ACC112 (cell line): ENCODE measurements at regions not wholly inside any gene's neighbourhood (a gene's known extent, or its start where the extent isn't known, plus 50 kb on each side); places are given as distances from the start of the nearest gene placed in this dataset.

Source experiments
- H2AFZ ChIP-seq: fragments of 200-600 bp; sonication (generic); one replicate; pipeline ENCODE4 v1.6.0; 2017; ENCODE audit warnings: antibody characterized with exemption, low read length; ENCODE audit not compliant: unreplicated experiment
- H3K27ac ChIP-seq: fragments of 200-600 bp; sonication (generic); 2 replicates; pipeline ENCODE4 v1.5.1; 2014; ENCODE audit warnings: low read depth, mild to moderate bottlenecking, antibody characterized with exemption, low read length, moderate library complexity
- H3K27me3 ChIP-seq: fragments of 200-600 bp; sonication (generic); 2 replicates; pipeline ENCODE4 v1.6.1; 2014; ENCODE audit warnings: mild to moderate bottlenecking, antibody characterized with exemption, low read length, moderate library complexity, mixed read lengths; ENCODE audit not compliant: insufficient read depth
- H3K36me3 ChIP-seq: fragments of 200-600 bp; sonication (generic); 2 replicates; pipeline ENCODE4 v1.6.1; 2016; ENCODE audit warnings: mild to moderate bottlenecking, antibody characterized with exemption, low read length, moderate library complexity, mixed read lengths; ENCODE audit not compliant: insufficient read depth
- H3K4me1 ChIP-seq: fragments of 200-600 bp; sonication (generic); one replicate; pipeline ENCODE4 v1.6.1; 2016; ENCODE audit warnings: low read length, mixed read lengths; ENCODE audit not compliant: insufficient read depth, unreplicated experiment, control insufficient read depth
- H3K4me3 ChIP-seq: fragments of 200-600 bp; sonication (generic); 2 replicates; pipeline ENCODE4 v1.5.1; 2014; ENCODE audit warnings: mild to moderate bottlenecking, low read depth, low read length
- H3K79me2 ChIP-seq: fragments of 200-600 bp; sonication (generic); one replicate; pipeline ENCODE4 v1.6.0; 2016; ENCODE audit warnings: low read length; ENCODE audit not compliant: control insufficient read depth, unreplicated experiment, insufficient read depth

DNA sequence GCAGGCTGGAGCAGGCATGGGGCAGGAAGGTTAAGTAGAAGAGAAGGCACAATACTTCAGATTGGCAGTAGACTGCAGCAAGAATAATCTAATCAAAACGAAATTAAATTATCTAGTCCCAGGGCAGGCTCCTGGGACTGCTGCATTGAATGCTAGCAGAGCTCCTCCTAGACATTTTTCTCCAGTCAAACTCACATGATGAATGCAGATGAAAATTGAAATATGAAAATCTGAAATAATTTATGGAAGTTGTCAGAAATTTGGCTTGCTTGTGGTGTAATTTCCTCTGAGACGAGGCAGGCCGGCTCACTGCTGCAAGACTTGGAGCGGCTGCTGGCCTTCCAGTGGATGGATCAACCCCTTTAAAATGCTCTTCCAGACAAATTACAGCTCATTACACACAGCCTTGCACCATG is 78.0 kb upstream of the TMEM33 start:
- Histone ChIP-seq H3K36me3 (no peaks in the 10 kb centered on the region), H2AFZ (no peak overlapping the region), H3K27ac (no peak overlapping the region), H3K79me2 (no peaks in the 10 kb centered on the region), H3K4me3 (no peak overlapping the region), H3K27me3 (peaks cover 89% of the 10 kb centered on the region), H3K4me1 (no peaks in the 10 kb centered on the region)

- H2AFZ ChIP-seq = no peak overlapping the region
- H3K4me1 ChIP-seq = no peaks in the 10 kb centered on the region
- no peaks in the 10 kb centered on the region for H3K79me2 ChIP-seq
- no peak overlapping the region for H3K27ac ChIP-seq
- no peaks in the 10 kb centered on the region for H3K36me3 ChIP-seq
- peaks cover 89% of the 10 kb centered on the region for H3K27me3 ChIP-seq
- no peak overlapping the region for H3K4me3 ChIP-seq
Measured at GRCh38 chr4:41856797-41857196, 78.4 kb upstream of the TMEM33 start.

GRCh38 chr4:41853973-41854372 is 81.3 kb upstream of the TMEM33 start:
- Histone ChIP-seq H3K4me3 (no peak overlapping the region), H3K36me3 (no peaks in the 10 kb centered on the region), H3K4me1 (no peaks in the 10 kb centered on the region), H3K79me2 (no peaks in the 10 kb centered on the region), H2AFZ (no peak overlapping the region), H3K27me3 (peaks cover 81% of the 10 kb centered on the region), H3K27ac (no peak overlapping the region)

- H3K27ac ChIP-seq = no peak overlapping the region
- no peak overlapping the region for H3K4me3 ChIP-seq
- no peaks in the 10 kb centered on the region for H3K36me3 ChIP-seq
- peaks cover 78% of the 10 kb centered on the region for H3K27me3 ChIP-seq
- no peaks in the 10 kb centered on the region for H3K79me2 ChIP-seq
- no peaks in the 10 kb centered on the region for H3K4me1 ChIP-seq
- no peak overlapping the region for H2AFZ ChIP-seq
Measured at GRCh38 chr4:41852229-41852628, 83.0 kb upstream of the TMEM33 start.

GRCh38 chr4:41851621-41852020 is 83.6 kb upstream of the TMEM33 start:
- no peak overlapping the region for H3K4me3 ChIP-seq
- H3K4me1 ChIP-seq = no peaks in the 10 kb centered on the region
- H3K27ac ChIP-seq = no peak overlapping the region
- no peaks in the 10 kb centered on the region for H3K79me2 ChIP-seq
- H2AFZ ChIP-seq = no peak overlapping the region
- no peaks in the 10 kb centered on the region for H3K36me3 ChIP-seq
- H3K27me3 ChIP-seq = peaks cover 77% of the 10 kb centered on the region

DNA sequence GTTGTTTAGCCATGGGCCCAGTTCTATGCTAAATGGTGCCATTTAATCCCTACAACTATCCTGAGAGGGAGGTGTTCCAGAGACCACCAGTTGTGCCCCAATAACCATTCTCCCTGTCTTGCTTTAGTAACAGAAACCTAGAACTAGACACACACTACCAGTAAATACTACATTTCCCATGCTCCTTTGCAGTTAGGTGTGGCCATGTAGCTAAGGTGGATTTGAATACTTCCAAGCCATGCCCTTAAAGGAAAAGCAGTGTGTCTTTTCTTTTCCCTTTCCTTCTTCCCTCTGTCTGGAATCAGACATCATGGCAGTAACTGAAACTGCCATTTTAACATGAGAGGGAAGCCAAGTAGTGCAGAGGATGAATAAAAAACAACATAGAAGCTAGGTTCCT is 90.9 kb upstream of the TMEM33 start:
- H2AFZ ChIP-seq = no peak overlapping the region
- no peak overlapping the region for H3K27ac ChIP-seq
- H3K79me2 ChIP-seq = no peaks in the 10 kb centered on the region
- H3K4me1 ChIP-seq = no peaks in the 10 kb centered on the region
- H3K27me3 ChIP-seq = peaks cover 61% of the 10 kb centered on the region
- H3K36me3 ChIP-seq = no peaks in the 10 kb centered on the region
- H3K4me3 ChIP-seq = no peak overlapping the region

- no peaks in the 10 kb centered on the region for H3K4me1 ChIP-seq
Measured at GRCh38 chr4:41839916-41840854, 91.7 kb upstream of the PHOX2B start.

GRCh38 chr4:41838590-41838989 is 90.1 kb upstream of the PHOX2B start:
- H3K27ac ChIP-seq = no peak overlapping the region
- H3K4me3 ChIP-seq = no peak overlapping the region
- no peaks in the 10 kb centered on the region for H3K4me1 ChIP-seq
- no peak overlapping the region for H2AFZ ChIP-seq
- H3K36me3 ChIP-seq = no peaks in the 10 kb centered on the region
- H3K27me3 ChIP-seq = peaks cover 61% of the 10 kb centered on the region
- no peaks in the 10 kb centered on the region for H3K79me2 ChIP-seq

More at GRCh38 chr4:41839916-41840854, 91.7 kb upstream of the PHOX2B start:
- Histone ChIP-seq H2AFZ (no peak overlapping the region), H3K79me2 (no peaks in the 10 kb centered on the region), H3K4me3 (no peak overlapping the region), H3K27ac (no peak overlapping the region), H3K27me3 (peaks cover 62% of the 10 kb centered on the region), H3K36me3 (no peaks in the 10 kb centered on the region)

- Histone ChIP-seq H3K4me3 (no peak overlapping the region), H2AFZ (no peak overlapping the region), H3K27me3 (peaks cover 69% of the 10 kb centered on the region), H3K4me1 (no peaks in the 10 kb centered on the region), H3K79me2 (no peaks in the 10 kb centered on the region), H3K27ac (no peak overlapping the region), H3K36me3 (no peaks in the 10 kb centered on the region)
Measured at GRCh38 chr4:41835321-41835995, 86.9 kb upstream of the PHOX2B start.

DNA sequence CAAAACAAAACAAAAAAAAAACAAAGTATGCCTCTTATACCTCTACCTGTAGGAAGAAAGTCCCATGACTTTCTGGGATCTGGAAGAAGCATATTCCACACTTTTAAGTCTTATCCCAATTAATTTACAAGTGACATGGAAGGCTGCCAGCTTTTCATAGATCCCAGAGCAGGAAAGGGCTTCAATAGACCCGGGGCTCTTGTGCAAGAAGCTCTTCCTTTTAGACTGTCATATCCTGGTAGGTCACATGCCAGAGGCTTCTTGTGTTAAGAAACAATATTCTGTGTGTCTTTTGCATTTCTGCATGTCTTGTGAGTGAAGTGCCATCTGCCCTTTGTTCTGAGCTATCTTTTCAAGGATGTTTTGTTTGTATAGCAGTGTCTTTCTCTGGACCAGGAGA is 84.4 kb upstream of the PHOX2B start:
- H3K27me3 ChIP-seq = peaks cover 55% of the 10 kb centered on the region
- H3K27ac ChIP-seq = no peak overlapping the region
- no peaks in the 10 kb centered on the region for H3K36me3 ChIP-seq
- no peaks in the 10 kb centered on the region for H3K4me1 ChIP-seq
- no peaks in the 10 kb centered on the region for H3K79me2 ChIP-seq
- H3K4me3 ChIP-seq = no peak overlapping the region
- no peak overlapping the region for H2AFZ ChIP-seq

- no peaks in the 10 kb centered on the region for H3K4me1 ChIP-seq
- H3K27ac ChIP-seq = no peak overlapping the region
- H3K4me3 ChIP-seq = no peak overlapping the region
- H3K79me2 ChIP-seq = no peaks in the 10 kb centered on the region
- H2AFZ ChIP-seq = no peak overlapping the region
- H3K36me3 ChIP-seq = no peaks in the 10 kb centered on the region
- peaks cover 78% of the 10 kb centered on the region for H3K27me3 ChIP-seq
Measured at GRCh38 chr4:41822325-41822724, 73.8 kb upstream of the PHOX2B start.
